ENCODE measurements at regions not wholly inside any gene's neighbourhood (a gene's known extent, or its start where the extent isn't known, plus 50 kb on each side); places are given as distances from the start of the nearest gene placed in this dataset.

DNA sequence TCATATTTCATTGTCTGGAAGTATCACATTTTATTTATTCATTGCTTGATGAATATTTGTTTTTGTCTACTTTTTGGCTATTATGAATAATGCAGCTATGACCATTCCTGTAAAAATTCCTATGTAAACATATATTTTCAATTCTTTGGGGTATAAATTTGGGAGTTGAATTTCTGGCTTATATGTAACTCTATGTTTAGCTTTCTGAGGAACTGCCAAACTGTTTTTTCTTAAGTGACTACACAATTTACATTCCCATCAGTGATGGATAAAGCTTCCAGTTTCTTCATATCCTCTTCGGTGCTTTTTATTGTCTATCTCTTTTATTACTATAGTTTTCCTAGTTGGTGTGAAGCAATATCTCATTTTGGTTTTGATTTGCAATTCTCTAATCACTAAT is 115.6 kb upstream of the CXCL12 start:
- Histone ChIP-seq H3K36me3 (ENCODE audit: control insufficient read depth, insufficient read depth, low read length) (no peaks in the 10 kb centered on the region), H2AFZ (ENCODE audit: low read depth, low read length) (no peak overlapping the region), H3K27ac (ENCODE audit: extremely low read depth, low read depth, low read length) (no peak overlapping the region), H3K4me3 (no peak overlapping the region), H3K9ac (ENCODE audit: insufficient read depth in 1 of 2, low read depth in 2 of 2, low read length in 2 of 2) (no peak overlapping the region), H3K4me2 (ENCODE audit: insufficient read depth, low read length) (no peak overlapping the region), H3K9me3 (replicated peaks; ENCODE audit: control insufficient read depth, insufficient read depth, low read depth, low read length) (no peaks in the 10 kb centered on the region), H3K79me2 (ENCODE audit: control insufficient read depth, insufficient read depth, low read length) (no peaks in the 10 kb centered on the region), H3K27me3 (ENCODE audit: control insufficient read depth in 2 of 2, insufficient read depth in 2 of 2, low read length in 2 of 2) (no peaks in the 10 kb centered on the region), H4K20me1 (replicated peaks; ENCODE audit: control insufficient read depth, insufficient read depth, low read length) (no peaks in the 10 kb centered on the region), H3K9me1 (ENCODE audit: control insufficient read depth, insufficient read depth, low read length) (no peaks in the 10 kb centered on the region), H3K4me1 (replicated peaks in 1 of 2; ENCODE audit: control insufficient read depth in 2 of 2, insufficient read depth in 2 of 2, low read length in 2 of 2) (no peaks in the 10 kb centered on the region)
- CTCF ChIA-PET (ENCODE audit: low intra/inter-chr PET ratio), result no interaction called here
- TF ChIP-seq NR2C1 (IDR thresholded peaks at IDR 0.05), result no peak
- TF ChIP-seq NR2C1 (tag; IDR thresholded peaks at IDR 0.05), result no peak
- TF ChIP-seq, protein P1, sequence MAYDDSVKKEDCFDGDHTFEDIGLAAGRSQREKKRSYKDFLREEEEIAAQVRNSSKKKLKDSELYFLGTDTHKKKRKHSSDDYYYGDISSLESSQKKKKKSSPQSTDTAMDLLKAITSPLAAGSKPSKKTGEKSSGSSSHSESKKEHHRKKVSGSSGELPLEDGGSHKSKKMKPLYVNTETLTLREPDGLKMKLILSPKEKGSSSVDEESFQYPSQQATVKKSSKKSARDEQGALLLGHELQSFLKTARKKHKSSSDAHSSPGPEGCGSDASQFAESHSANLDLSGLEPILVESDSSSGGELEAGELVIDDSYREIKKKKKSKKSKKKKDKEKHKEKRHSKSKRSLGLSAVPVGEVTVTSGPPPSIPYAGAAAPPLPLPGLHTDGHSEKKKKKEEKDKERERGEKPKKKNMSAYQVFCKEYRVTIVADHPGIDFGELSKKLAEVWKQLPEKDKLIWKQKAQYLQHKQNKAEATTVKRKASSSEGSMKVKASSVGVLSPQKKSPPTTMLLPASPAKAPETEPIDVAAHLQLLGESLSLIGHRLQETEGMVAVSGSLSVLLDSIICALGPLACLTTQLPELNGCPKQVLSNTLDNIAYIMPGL (CRISPR knock-in tag; IDR thresholded peaks at IDR 0.05), result no peak
- TF ChIP-seq CHD4 (IDR thresholded peaks at IDR 0.05; ENCODE audit: insufficient read depth, insufficient replicate concordance, low read depth, low read length, poor library complexity, severe bottlenecking), result no peak
- TF ChIP-seq, protein P2, sequence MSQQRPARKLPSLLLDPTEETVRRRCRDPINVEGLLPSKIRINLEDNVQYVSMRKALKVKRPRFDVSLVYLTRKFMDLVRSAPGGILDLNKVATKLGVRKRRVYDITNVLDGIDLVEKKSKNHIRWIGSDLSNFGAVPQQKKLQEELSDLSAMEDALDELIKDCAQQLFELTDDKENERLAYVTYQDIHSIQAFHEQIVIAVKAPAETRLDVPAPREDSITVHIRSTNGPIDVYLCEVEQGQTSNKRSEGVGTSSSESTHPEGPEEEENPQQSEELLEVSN (IDR thresholded peaks at IDR 0.05; ENCODE audit: borderline replicate concordance in 1 of 2, extremely low read depth in 1 of 2, insufficient read depth in 1 of 2, insufficient read length in 1 of 2, low read depth in 1 of 2, low read length in 1 of 2, poor library complexity in 1 of 2, severe bottlenecking in 1 of 2), result no peak
- TF ChIP-seq BRD4 (IDR thresholded peaks at IDR 0.05), result no peak
- TF ChIP-seq ZNF408 (CRISPR knock-in tag; IDR thresholded peaks at IDR 0.05; ENCODE audit: low read depth), result no peak
- no peak for TF ChIP-seq MED1 (CRISPR knock-in tag; IDR thresholded peaks at IDR 0.05; ENCODE audit: borderline replicate concordance)
- no peak for TF ChIP-seq NFIX (CRISPR knock-in tag; IDR thresholded peaks at IDR 0.05; ENCODE audit: low read depth)
- no peak for TF ChIP-seq ZNF143 (CRISPR knock-in tag; IDR thresholded peaks at IDR 0.05)
- TF ChIP-seq RBBP5 (IDR thresholded peaks at IDR 0.05; ENCODE audit: borderline replicate concordance, insufficient read depth, low read length, poor library complexity, severe bottlenecking), result no peak
- TF ChIP-seq KDM2B (CRISPR knock-in tag; IDR thresholded peaks at IDR 0.05), result no peak
- no peak for TF ChIP-seq NELFE (IDR thresholded peaks at IDR 0.05; ENCODE audit: insufficient read depth, insufficient read length)
- no peak for TF ChIP-seq NFIC (IDR thresholded peaks at IDR 0.05)
- TF ChIP-seq ZNF239 (CRISPR knock-in tag; IDR thresholded peaks at IDR 0.05), result no peak
- TF ChIP-seq, protein P3, sequence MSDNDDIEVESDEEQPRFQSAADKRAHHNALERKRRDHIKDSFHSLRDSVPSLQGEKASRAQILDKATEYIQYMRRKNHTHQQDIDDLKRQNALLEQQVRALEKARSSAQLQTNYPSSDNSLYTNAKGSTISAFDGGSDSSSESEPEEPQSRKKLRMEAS (CRISPR knock-in tag; IDR thresholded peaks at IDR 0.05), result no peak
- no peak for TF ChIP-seq ELF4 (CRISPR knock-in tag; IDR thresholded peaks at IDR 0.05)
- no peak for TF ChIP-seq RAD21 (CRISPR knock-in tag; conservative IDR thresholded peaks at IDR 0.05 in 1 of 2, IDR thresholded peaks at IDR 0.05 in 1 of 2)
- TF ChIP-seq NR1H2 (CRISPR knock-in tag; IDR thresholded peaks at IDR 0.05), result no peak
- no peak for TF ChIP-seq MAFK (IDR thresholded peaks at IDR 0.05; ENCODE audit: low read length)
- in situ Hi-C loops (cut with MboI) (no loop called here), intact Hi-C loops (cut with micrococcal nuclease) (no loop called here)
- WGBS (ENCODE audit: insufficient coverage, low coverage, missing lambda C conversion rate), result 0% methylated on average over 1 of the region's 1 CpG
- POLR2A ChIA-PET, result interaction anchor here (1.5 kb wide), 1 partner anchor 9 kb away, joined by 3 read pairs; no protein-coding TSS in a partner anchor
- FAIRE-seq (no peak), ATAC-seq (no peak), DNase-seq (ENCODE audit: extremely low read depth in 1 of 4, low spot score in 3 of 4) (no peak)
- BruUV-seq (replicated peaks), result no TSS peak

Measured in K562 (cell line).